ENCODE measurements at regions not wholly inside any gene's neighbourhood (a gene's known extent, or its start where the extent isn't known, plus 50 kb on each side); places are given as distances from the start of the nearest gene placed in this dataset.

DNA sequence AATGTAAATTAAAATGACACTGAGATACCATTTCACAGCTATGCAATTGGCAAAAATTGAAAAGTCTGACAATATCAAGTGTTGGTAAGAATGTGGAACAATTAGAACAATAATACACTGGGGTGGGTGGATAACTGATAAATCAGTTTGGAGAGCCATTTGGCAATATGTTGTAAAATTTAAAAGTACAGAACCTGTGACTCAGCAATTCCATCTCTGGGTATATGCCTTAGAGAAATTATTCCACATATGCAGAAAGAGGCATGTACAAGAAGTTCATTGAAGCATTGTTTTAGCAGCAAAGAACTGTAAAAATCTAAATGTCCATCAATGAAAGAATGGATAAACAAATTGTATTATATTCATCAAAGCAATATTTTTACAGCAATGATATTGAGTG is 89.3 kb upstream of the NR3C1 start:
- no peak for TF ChIP-seq POLR2AphosphoS5 (IDR thresholded peaks at IDR 0.05; ENCODE audit: borderline replicate concordance, low read depth, low read length)
- TF ChIP-seq EZH2 (IDR thresholded peaks at IDR 0.05): no peak
- TF ChIP-seq FOXP2 (optimal IDR thresholded peaks at IDR 0.05; ENCODE audit: control extremely low read depth, extremely low read length, insufficient read depth): no peak

Measured in SK-N-MC (cell line).